GM13976 (cell line): ENCODE measurements at regions not wholly inside any gene's neighbourhood (a gene's known extent, or its start where the extent isn't known, plus 50 kb on each side); places are given as distances from the start of the nearest gene placed in this dataset.
"Not testable (repeated sequence)": the region's sequence is repeated elsewhere in the genome, so short reads cannot be mapped to it uniquely, and the experiment has no call there.

Source experiments
- DNase-seq: peaks from one replicate; pipeline ENCODE4 v3.0.0; 2012; ENCODE audit warnings: low spot score
- CTCF ChIP-seq: IDR thresholded peaks from 2 replicates; pipeline ENCODE4 v1.5.1; 2012; ENCODE audit warnings: borderline replicate concordance, mild to moderate bottlenecking; ENCODE audit not compliant: insufficient read depth; ENCODE audit errors: extremely low read depth, missing control alignments, control extremely low read depth
- in situ Hi-C: fragments of 300-500 bp; cut with MboI; formaldehyde crosslinking; loops from one replicate; pipeline ENCODE4 v1.12.0; 2022; ENCODE audit warnings: low sequenced_read_pairs, mixed read lengths, inconsistent platforms; ENCODE audit not compliant: unreplicated experiment

- no peak for TF ChIP-seq CTCF
Observed at GRCh38 chr1:60668585-60668984, 413.8 kb upstream of the NFIA start.

GRCh38 chr1:60665311-60665710, 417.1 kb upstream of the NFIA start:
- no peak for TF ChIP-seq CTCF
- in situ Hi-C loops = no loop called here
- DNase-seq = no peak

More at GRCh38 chr1:60668585-60668984, 413.8 kb upstream of the NFIA start:
- in situ Hi-C loops = no loop called here
- DNase-seq = no peak

- in situ Hi-C loops = no loop called here
- no peak for TF ChIP-seq CTCF
- DNase-seq = no peak
Observed at GRCh38 chr1:60664086-60664625, 418.2 kb upstream of the NFIA start.

- no peak for DNase-seq
Observed at GRCh38 chr1:60662486-60663044, 419.8 kb upstream of the NFIA start.

GRCh38 chr1:60657926-60658325, 424.4 kb upstream of the NFIA start:
- no peak for TF ChIP-seq CTCF
- in situ Hi-C loops = no loop called here
- DNase-seq = no peak

More at GRCh38 chr1:60662486-60663044, 419.8 kb upstream of the NFIA start:
- in situ Hi-C loops = no loop called here
- TF ChIP-seq CTCF = no peak

- in situ Hi-C loops = no loop called here
- no peak for DNase-seq
- TF ChIP-seq CTCF = no peak
Observed at GRCh38 chr1:60655679-60656355, 426.5 kb upstream of the NFIA start.

GRCh38 chr1:60640033-60640551, 442.3 kb upstream of the NFIA start:
- DNase-seq, in situ Hi-C loops: not testable (repeated sequence)
